A549 (cell line): ENCODE measurements at regions not wholly inside any gene's neighbourhood (a gene's known extent, or its start where the extent isn't known, plus 50 kb on each side); places are given as distances from the start of the nearest gene placed in this dataset.

Source experiments
- ATAC-seq, 2 experiments: fragments of 200-7000 bp in 1 of 2; fragments of >200 bp in 1 of 2; cut with Nextera tagmentation in 1 of 2; cut with Tn5 transposase in 1 of 2; 3 replicates each; pipeline versions ENCODE4 v1.8.0 to v1.9.1; 2018 to 2020; ENCODE audit warnings: mild to moderate bottlenecking in 1 of 2, moderate library complexity in 1 of 2
- CTCF ChIA-PET: fragments of 300-600 bp; sonication (Branson Sonifier 250); formaldehyde crosslinking; extraction: SDS; loops from one replicate; lab custom pipeline; 2021; ENCODE audit warnings: antibody characterized with exemption, inconsistent platforms; lab: Yijun Ruan, JAX
- POLR2A ChIA-PET: fragments of 350-600 bp; formaldehyde crosslinking; extraction: SDS; loops from one replicate; lab custom pipeline; 2021; ENCODE audit warnings: antibody characterized with exemption, inconsistent platforms; lab: Yijun Ruan, JAX
- DNase-seq, 2 experiments: peaks; one replicate each; pipeline versions ENCODE4 v3.0.0 to v3.0.0-alpha.2; 2011 to 2016; ENCODE audit warnings: low read depth in 1 of 2, low spot score in 1 of 2
- FAIRE-seq: peaks from 2 replicates; lab custom pipeline; 2011; peaks lifted over from hg19 to GRCh38; lab: Jason Lieb, UNC
- H3K27ac ChIP-seq, 2 experiments: fragments of >200 bp; sonication (Bioruptor Twin); formaldehyde crosslinking; 3 replicates each; pipeline ENCODE4 v1.5.1; 2016 to 2017
- H3K4me1 ChIP-seq: fragments of >200 bp; sonication (Bioruptor Twin); formaldehyde crosslinking; 3 replicates; pipeline ENCODE4 v1.6.1; 2016
- H3K4me2 ChIP-seq: fragments of >200 bp; sonication (Bioruptor Twin); formaldehyde crosslinking; 3 replicates; pipeline ENCODE4 v1.6.1; 2016
- H3K4me3 ChIP-seq: fragments of >200 bp; sonication (Bioruptor Twin); formaldehyde crosslinking; 3 replicates; pipeline ENCODE4 v1.5.1; 2016
- H3K9me3 ChIP-seq: fragments of >200 bp; sonication (Bioruptor Twin); formaldehyde crosslinking; 3 replicates; pipeline ENCODE4 v1.6.1; 2016
- CBX8 ChIP-seq: fragments of 200-600 bp; sonication (generic); IDR thresholded peaks from 2 replicates; pipeline ENCODE4 v1.6.1; 2016
- CHD4 ChIP-seq: fragments of 200-600 bp; sonication (generic); IDR thresholded peaks from 2 replicates; pipeline ENCODE4 v1.6.1; 2016; ENCODE audit warnings: antibody characterized with exemption, mild to moderate bottlenecking, borderline replicate concordance
- EHF ChIP-seq: fragments of 250-450 bp; sonication (Bioruptor Pico); IDR thresholded peaks from 2 replicates; pipeline ENCODE4 v1.5.0; 2020; ENCODE audit warnings: mild to moderate bottlenecking
- ESRRA ChIP-seq: fragments of 150-350 bp; IDR thresholded peaks from 2 replicates; pipeline ENCODE4 v1.6.1; 2014; ENCODE audit warnings: mild to moderate bottlenecking, low read length, borderline replicate concordance
- FOSB ChIP-seq: fragments of 250-450 bp; sonication (Bioruptor Pico); IDR thresholded peaks from 2 replicates; pipeline ENCODE4 v1.5.0; 2020; ENCODE audit warnings: mild to moderate bottlenecking, moderate library complexity
- HOXA7 ChIP-seq: fragments of 250-450 bp; sonication (Bioruptor Pico); IDR thresholded peaks from 2 replicates; pipeline ENCODE4 v1.5.0; 2020; ENCODE audit warnings: mild to moderate bottlenecking, moderate library complexity
- HOXB5 ChIP-seq: fragments of 250-450 bp; sonication (Bioruptor Pico); IDR thresholded peaks from 2 replicates; pipeline ENCODE4 v1.5.0; 2020; ENCODE audit warnings: mild to moderate bottlenecking, moderate library complexity
- MAZ ChIP-seq: fragments of 150-350 bp; IDR thresholded peaks from 2 replicates; pipeline ENCODE4 v1.6.1; 2014; ENCODE audit warnings: antibody characterized with exemption, low read depth, low read length, borderline replicate concordance
- MYC ChIP-seq: IDR thresholded peaks from 2 replicates; pipeline ENCODE4 v1.6.1; 2012; ENCODE audit warnings: mild to moderate bottlenecking, inconsistent platforms, low read length, improper control_type of control experiment, borderline replicate concordance
- NFE2L2 ChIP-seq: fragments of 150-350 bp; conservative IDR thresholded peaks from 2 replicates; pipeline ENCODE4 v1.6.1; 2014; ENCODE audit warnings: low read length
- NPAS2 ChIP-seq: fragments of 250-450 bp; sonication (Bioruptor Pico); IDR thresholded peaks from 2 replicates; pipeline ENCODE4 v1.8.0; 2022; ENCODE audit warnings: mild to moderate bottlenecking, moderate library complexity, borderline replicate concordance
- SMC3 ChIP-seq: fragments of >200 bp; sonication (Bioruptor Twin); formaldehyde crosslinking; IDR thresholded peaks from 3 replicates; pipeline ENCODE4 v1.6.1; 2018; ENCODE audit warnings: inconsistent platforms
- TFCP2L1 ChIP-seq: fragments of 250-450 bp; sonication (Bioruptor Pico); IDR thresholded peaks from 2 replicates; pipeline ENCODE4 v1.5.0; 2021; ENCODE audit warnings: mild to moderate bottlenecking
- ZC3H11A ChIP-seq: fragments of 450-650 bp; IDR thresholded peaks from 2 replicates; pipeline ENCODE4 v1.6.1; 2014; ENCODE audit warnings: antibody characterized with exemption, mild to moderate bottlenecking
- ZNF302 ChIP-seq: fragments of 250-450 bp; sonication (Bioruptor Pico); IDR thresholded peaks from 2 replicates; pipeline ENCODE4 v1.9.0; 2021; ENCODE audit warnings: inconsistent platforms, mild to moderate bottlenecking, moderate library complexity
- ZSCAN20 ChIP-seq: fragments of 250-450 bp; sonication (Bioruptor Pico); IDR thresholded peaks from 2 replicates; pipeline ENCODE4 v1.8.0; 2022; ENCODE audit warnings: mild to moderate bottlenecking, moderate library complexity
- WGBS: methylation state at CpG from one replicate; pipeline ENCODE4 v1.1.6; 2017; ENCODE audit errors: missing lambda C conversion rate; 5-methylcytosine and 5-hydroxymethylcytosine counted together
- TF ChIP-seq, protein P1 (sequence below): fragments of 250-450 bp; sonication (Bioruptor Pico); IDR thresholded peaks from 2 replicates; pipeline ENCODE4 v1.5.0; 2021; ENCODE audit warnings: mild to moderate bottlenecking, moderate library complexity, borderline replicate concordance
- TF ChIP-seq, protein P2 (sequence below): fragments of >200 bp; sonication (Bioruptor Twin); formaldehyde crosslinking; IDR thresholded peaks from 3 replicates; pipeline ENCODE4 v1.6.1; 2016
- TF ChIP-seq, protein P3 (sequence below): fragments of 200-600 bp; sonication (generic); IDR thresholded peaks from 2 replicates; pipeline ENCODE4 v1.6.1; 2016; ENCODE audit warnings: antibody characterized with exemption, mild to moderate bottlenecking, moderate library complexity

DNA sequence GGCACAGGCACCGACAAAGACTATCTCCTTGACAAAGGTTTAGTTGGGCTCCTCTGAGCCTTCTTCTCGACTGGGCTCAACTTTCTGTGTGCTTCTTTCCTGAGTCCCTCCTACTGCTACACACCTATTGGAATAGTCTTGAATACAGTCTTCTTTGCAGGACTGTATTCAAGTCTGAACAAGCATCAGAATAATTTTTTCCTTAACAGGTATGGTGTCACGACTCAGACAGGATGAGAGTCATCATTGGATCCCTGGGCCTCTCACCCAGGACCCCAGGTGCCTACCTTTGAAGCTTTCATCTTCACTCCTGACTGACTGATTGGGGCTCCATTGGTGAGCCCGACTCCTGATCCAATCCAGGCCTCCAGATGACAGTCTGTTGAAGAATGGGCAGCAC lies 66.3 kb downstream of the CRYGS start (continued):
- TF ChIP-seq, protein P1, sequence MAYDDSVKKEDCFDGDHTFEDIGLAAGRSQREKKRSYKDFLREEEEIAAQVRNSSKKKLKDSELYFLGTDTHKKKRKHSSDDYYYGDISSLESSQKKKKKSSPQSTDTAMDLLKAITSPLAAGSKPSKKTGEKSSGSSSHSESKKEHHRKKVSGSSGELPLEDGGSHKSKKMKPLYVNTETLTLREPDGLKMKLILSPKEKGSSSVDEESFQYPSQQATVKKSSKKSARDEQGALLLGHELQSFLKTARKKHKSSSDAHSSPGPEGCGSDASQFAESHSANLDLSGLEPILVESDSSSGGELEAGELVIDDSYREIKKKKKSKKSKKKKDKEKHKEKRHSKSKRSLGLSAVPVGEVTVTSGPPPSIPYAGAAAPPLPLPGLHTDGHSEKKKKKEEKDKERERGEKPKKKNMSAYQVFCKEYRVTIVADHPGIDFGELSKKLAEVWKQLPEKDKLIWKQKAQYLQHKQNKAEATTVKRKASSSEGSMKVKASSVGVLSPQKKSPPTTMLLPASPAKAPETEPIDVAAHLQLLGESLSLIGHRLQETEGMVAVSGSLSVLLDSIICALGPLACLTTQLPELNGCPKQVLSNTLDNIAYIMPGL (CRISPR knock-in tag) = no peak
- no peak for TF ChIP-seq EHF

DNA sequence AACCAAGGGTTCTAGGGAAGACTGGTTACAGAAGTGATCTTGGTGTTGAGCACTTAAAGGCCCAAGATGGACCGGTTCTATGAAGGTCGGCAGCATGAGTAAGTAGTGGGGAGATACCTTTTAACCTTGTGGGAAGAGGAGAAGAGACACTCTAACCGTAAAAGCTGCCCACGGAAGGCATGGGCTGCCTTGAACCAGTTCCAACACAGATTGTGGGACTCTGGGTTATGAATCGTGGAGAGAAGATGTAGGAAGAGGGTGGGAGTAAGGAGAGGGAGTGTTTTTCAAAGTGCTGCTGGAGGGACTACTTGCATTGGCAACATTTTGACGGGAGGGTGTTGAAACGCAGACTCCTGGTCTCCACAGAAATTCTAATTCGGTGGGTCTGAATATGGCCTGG lies 67.1 kb downstream of the CRYGS start:
- no peaks in the 10 kb centered on the region for H3K4me1 ChIP-seq
- no peak overlapping the region for H3K27ac ChIP-seq
- H3K4me2 ChIP-seq = no peak overlapping the region
- FAIRE-seq = no peak
- H3K4me3 ChIP-seq = no peak overlapping the region
- 78% methylated on average over 8 of the region's 8 CpGs for WGBS
- TF ChIP-seq ZSCAN20 (no peak), ZC3H11A (no peak), MYC (no peak), HOXB5 (CRISPR knock-in tag) (no peak), MAZ (no peak), CBX8 (no peak), NPAS2 (CRISPR knock-in tag) (no peak)
- TF ChIP-seq, protein P2, sequence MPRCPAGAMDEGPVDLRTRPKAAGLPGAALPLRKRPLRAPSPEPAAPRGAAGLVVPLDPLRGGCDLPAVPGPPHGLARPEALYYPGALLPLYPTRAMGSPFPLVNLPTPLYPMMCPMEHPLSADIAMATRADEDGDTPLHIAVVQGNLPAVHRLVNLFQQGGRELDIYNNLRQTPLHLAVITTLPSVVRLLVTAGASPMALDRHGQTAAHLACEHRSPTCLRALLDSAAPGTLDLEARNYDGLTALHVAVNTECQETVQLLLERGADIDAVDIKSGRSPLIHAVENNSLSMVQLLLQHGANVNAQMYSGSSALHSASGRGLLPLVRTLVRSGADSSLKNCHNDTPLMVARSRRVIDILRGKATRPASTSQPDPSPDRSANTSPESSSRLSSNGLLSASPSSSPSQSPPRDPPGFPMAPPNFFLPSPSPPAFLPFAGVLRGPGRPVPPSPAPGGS = no peak
- TF ChIP-seq, protein P3, sequence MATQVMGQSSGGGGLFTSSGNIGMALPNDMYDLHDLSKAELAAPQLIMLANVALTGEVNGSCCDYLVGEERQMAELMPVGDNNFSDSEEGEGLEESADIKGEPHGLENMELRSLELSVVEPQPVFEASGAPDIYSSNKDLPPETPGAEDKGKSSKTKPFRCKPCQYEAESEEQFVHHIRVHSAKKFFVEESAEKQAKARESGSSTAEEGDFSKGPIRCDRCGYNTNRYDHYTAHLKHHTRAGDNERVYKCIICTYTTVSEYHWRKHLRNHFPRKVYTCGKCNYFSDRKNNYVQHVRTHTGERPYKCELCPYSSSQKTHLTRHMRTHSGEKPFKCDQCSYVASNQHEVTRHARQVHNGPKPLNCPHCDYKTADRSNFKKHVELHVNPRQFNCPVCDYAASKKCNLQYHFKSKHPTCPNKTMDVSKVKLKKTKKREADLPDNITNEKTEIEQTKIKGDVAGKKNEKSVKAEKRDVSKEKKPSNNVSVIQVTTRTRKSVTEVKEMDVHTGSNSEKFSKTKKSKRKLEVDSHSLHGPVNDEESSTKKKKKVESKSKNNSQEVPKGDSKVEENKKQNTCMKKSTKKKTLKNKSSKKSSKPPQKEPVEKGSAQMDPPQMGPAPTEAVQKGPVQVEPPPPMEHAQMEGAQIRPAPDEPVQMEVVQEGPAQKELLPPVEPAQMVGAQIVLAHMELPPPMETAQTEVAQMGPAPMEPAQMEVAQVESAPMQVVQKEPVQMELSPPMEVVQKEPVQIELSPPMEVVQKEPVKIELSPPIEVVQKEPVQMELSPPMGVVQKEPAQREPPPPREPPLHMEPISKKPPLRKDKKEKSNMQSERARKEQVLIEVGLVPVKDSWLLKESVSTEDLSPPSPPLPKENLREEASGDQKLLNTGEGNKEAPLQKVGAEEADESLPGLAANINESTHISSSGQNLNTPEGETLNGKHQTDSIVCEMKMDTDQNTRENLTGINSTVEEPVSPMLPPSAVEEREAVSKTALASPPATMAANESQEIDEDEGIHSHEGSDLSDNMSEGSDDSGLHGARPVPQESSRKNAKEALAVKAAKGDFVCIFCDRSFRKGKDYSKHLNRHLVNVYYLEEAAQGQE = no peak
- TF ChIP-seq, protein P1 (CRISPR knock-in tag) = no peak
- TF ChIP-seq, all 56 proteins: peak for 0
- ATAC-seq = no peak
- ChIA-PET POLR2A (no interaction called here), CTCF (interaction anchor here (0.6 kb wide), 1 partner anchor 74 kb away, joined by 3 read pairs; no protein-coding TSS in a partner anchor)
- no peaks in the 10 kb centered on the region for H3K9me3 ChIP-seq
- DNase-seq = no peak

DNA sequence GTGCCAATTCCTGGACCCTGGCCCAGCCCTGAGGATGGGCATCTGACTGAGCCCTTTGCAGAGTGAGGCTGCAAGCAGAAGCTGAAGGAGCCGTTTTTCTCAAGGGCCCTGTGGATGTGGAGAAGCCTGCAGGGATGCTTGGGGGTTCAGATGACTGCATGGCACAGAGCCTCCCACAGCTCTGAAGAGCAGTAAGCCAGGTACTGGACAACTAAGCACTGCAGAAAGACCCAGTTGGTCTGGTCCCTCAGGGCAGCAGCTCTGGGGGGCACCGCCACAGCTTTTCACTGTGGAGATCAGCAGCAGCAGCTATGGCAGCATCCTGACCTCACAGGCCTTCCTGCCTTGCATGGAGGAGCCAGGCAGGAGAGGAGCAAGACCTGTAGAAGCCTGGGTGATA lies 67.6 kb downstream of the CRYGS start:
- ATAC-seq = no peak
- FAIRE-seq = no peak
- 62% methylated on average over 2 of the region's 2 CpGs for WGBS
- Histone ChIP-seq H3K4me3 (no peak overlapping the region), H3K4me1 (no peaks in the 10 kb centered on the region), H3K4me2 (no peak overlapping the region), H3K27ac (no peak overlapping the region), H3K9me3 (no peaks in the 10 kb centered on the region)
- TF ChIP-seq ESRRA (no peak), TFCP2L1 (CRISPR knock-in tag) (no peak), EHF (no peak), NFE2L2 (no peak), ZNF302 (CRISPR knock-in tag) (no peak), SMC3 (no peak), MYC (no peak), FOSB (CRISPR knock-in tag) (no peak), CHD4 (no peak), HOXA7 (CRISPR knock-in tag) (no peak)
- TF ChIP-seq, protein P3 = no peak
- ChIA-PET CTCF (no interaction called here), POLR2A (no interaction called here)
- no peak for DNase-seq
